T-helper 1 cell (primary cell): ENCODE measurements at regions not wholly inside any gene's neighbourhood (a gene's known extent, or its start where the extent isn't known, plus 50 kb on each side); places are given as distances from the start of the nearest gene placed in this dataset.
"Not testable (repeated sequence)": the region's sequence is repeated elsewhere in the genome, so short reads cannot be mapped to it uniquely, and the experiment has no call there.

Experiments
- DNase-seq, 5 donors: peaks; one replicate each; pipeline ENCODE4 v3.0.0-alpha.2; 2012 to 2020

GRCh38 chr6:145266432-145267075 is 468.8 kb downstream of the EPM2A start:
- DNase-seq: no peak

GRCh38 chr6:145267076-145267867 is 468.0 kb downstream of the EPM2A start:
- no peak for DNase-seq

GRCh38 chr6:145270464-145270863 is 464.9 kb downstream of the EPM2A start:
- DNase-seq: no peak

- DNase-seq: no peak
Measured at GRCh38 chr6:145271040-145271439, 464.3 kb downstream of the EPM2A start.

- no peak for DNase-seq
Measured at GRCh38 chr6:145271577-145271976, 463.7 kb downstream of the EPM2A start.

- DNase-seq: no peak
Measured at GRCh38 chr6:145272246-145272645, 463.1 kb downstream of the EPM2A start.

GRCh38 chr6:145273136-145273535 is 462.2 kb downstream of the EPM2A start:
- DNase-seq: no peak

GRCh38 chr6:145274083-145274482 is 461.2 kb downstream of the EPM2A start:
- no peak for DNase-seq

GRCh38 chr6:145275019-145275418 is 460.3 kb downstream of the EPM2A start:
- no peak for DNase-seq

GRCh38 chr6:145275787-145276186 is 459.5 kb downstream of the EPM2A start:
- no peak for DNase-seq

GRCh38 chr6:145276756-145277155 is 458.6 kb downstream of the EPM2A start:
- DNase-seq: no peak

- no peak for DNase-seq
Measured at GRCh38 chr6:145277358-145278086, 457.8 kb downstream of the EPM2A start.

GRCh38 chr6:145278163-145278807 is 457.0 kb downstream of the EPM2A start:
- no peak for DNase-seq

GRCh38 chr6:145279551-145279950 is 455.8 kb downstream of the EPM2A start:
- no peak for DNase-seq

- DNase-seq: no peak
Measured at GRCh38 chr6:145279993-145280392, 455.3 kb downstream of the EPM2A start.

GRCh38 chr6:145283209-145283608 is 452.1 kb downstream of the EPM2A start:
- DNase-seq: not testable (repeated sequence)

GRCh38 chr6:145283856-145284255 is 451.5 kb downstream of the EPM2A start:
- DNase-seq: no peak

- no peak for DNase-seq
Measured at GRCh38 chr6:145286916-145287315, 448.4 kb downstream of the EPM2A start.

GRCh38 chr6:145289573-145289972 is 445.7 kb downstream of the EPM2A start:
- no peak for DNase-seq

- no peak for DNase-seq
Measured at GRCh38 chr6:145290122-145290521, 445.2 kb downstream of the EPM2A start.

- no peak for DNase-seq
Measured at GRCh38 chr6:145292066-145292465, 443.3 kb downstream of the EPM2A start.

GRCh38 chr6:145294942-145295341 is 440.4 kb downstream of the EPM2A start:
- no peak for DNase-seq

- no peak for DNase-seq
Measured at GRCh38 chr6:145295746-145296145, 439.6 kb downstream of the EPM2A start.
